HG03575 (cell line): ENCODE measurements at regions not wholly inside any gene's neighbourhood (a gene's known extent, or its start where the extent isn't known, plus 50 kb on each side); places are given as distances from the start of the nearest gene placed in this dataset.
"Not testable (repeated sequence)": the region's sequence is repeated elsewhere in the genome, so short reads cannot be mapped to it uniquely, and the experiment has no call there.

ENCODE experiments used
- ATAC-seq: cut with Tn5 transposase; IDR thresholded peaks from one replicate; pipeline ENCODE4 v1.9.1; 2021; ENCODE audit not compliant: unreplicated experiment, insufficient number of reproducible peaks, low FRiP score; ENCODE audit errors: extremely low read depth

- no peak for ATAC-seq
These were observed 125.0 kb upstream of the CDC42EP3 start for GRCh38 chr2:37796481-37796880.

GRCh38 chr2:37797081-37797480 is 125.6 kb upstream of the CDC42EP3 start:
- ATAC-seq = no peak

GRCh38 chr2:37798315-37799005 is 126.6 kb upstream of the RMDN2 start:
- no peak for ATAC-seq

- ATAC-seq = no peak
These were observed 124.8 kb upstream of the RMDN2 start for GRCh38 chr2:37800176-37800858.

GRCh38 chr2:37802211-37802752 is 122.8 kb upstream of the RMDN2 start:
- ATAC-seq = no peak

- no peak for ATAC-seq
These were observed 122.1 kb upstream of the RMDN2 start for GRCh38 chr2:37802899-37803379.

- ATAC-seq = not testable (repeated sequence)
These were observed 119.1 kb upstream of the RMDN2 start for GRCh38 chr2:37806004-37806403.

- no peak for ATAC-seq
These were observed 115.6 kb upstream of the RMDN2 start for GRCh38 chr2:37809525-37809924.

- no peak for ATAC-seq
These were observed 115.0 kb upstream of the RMDN2 start for GRCh38 chr2:37809931-37810570.

- no peak for ATAC-seq
These were observed 112.7 kb upstream of the RMDN2 start for GRCh38 chr2:37812414-37812813.

GRCh38 chr2:37812941-37813730 is 112.0 kb upstream of the RMDN2 start:
- ATAC-seq = no peak

GRCh38 chr2:37816036-37816435 is 109.1 kb upstream of the RMDN2 start:
- no peak for ATAC-seq

GRCh38 chr2:37816686-37817085 is 108.4 kb upstream of the RMDN2 start:
- ATAC-seq = no peak

- ATAC-seq = no peak
These were observed 105.9 kb upstream of the RMDN2 start for GRCh38 chr2:37819186-37819585.

GRCh38 chr2:37820471-37820986 is 104.6 kb upstream of the RMDN2 start:
- ATAC-seq = no peak

- ATAC-seq = no peak
These were observed 99.5 kb upstream of the RMDN2 start for GRCh38 chr2:37825586-37825985.

- no peak for ATAC-seq
These were observed 98.5 kb upstream of the RMDN2 start for GRCh38 chr2:37826611-37827010.

GRCh38 chr2:37827455-37827854 is 97.6 kb upstream of the RMDN2 start:
- no peak for ATAC-seq
